Astrocyte of the spinal cord (primary cell): ENCODE measurements at regions not wholly inside any gene's neighbourhood (a gene's known extent, or its start where the extent isn't known, plus 50 kb on each side); places are given as distances from the start of the nearest gene placed in this dataset.
"Not testable (repeated sequence)": the region's sequence is repeated elsewhere in the genome, so short reads cannot be mapped to it uniquely, and the experiment has no call there.

Experiments used
- DNase-seq: peaks from one replicate; pipeline ENCODE4 v3.0.0; 2011; ENCODE audit warnings: low read depth, low spot score
- H3K4me3 ChIP-seq: 2 replicates; pipeline ENCODE4 v1.5.1; 2011; ENCODE audit warnings: low read depth, mild to moderate bottlenecking, low read length, moderate library complexity
- in situ Hi-C: cut with HindIII; loops from 2 replicates; pipeline ENCODE4 v1.10.0; 2017; ENCODE audit warnings: low sequenced_read_pairs
- TF ChIP-seq, protein P1 (sequence below): IDR thresholded peaks from 2 replicates; pipeline ENCODE4 v1.5.1; 2012; ENCODE audit warnings: low read depth, mild to moderate bottlenecking, low read length, inconsistent platforms

DNA sequence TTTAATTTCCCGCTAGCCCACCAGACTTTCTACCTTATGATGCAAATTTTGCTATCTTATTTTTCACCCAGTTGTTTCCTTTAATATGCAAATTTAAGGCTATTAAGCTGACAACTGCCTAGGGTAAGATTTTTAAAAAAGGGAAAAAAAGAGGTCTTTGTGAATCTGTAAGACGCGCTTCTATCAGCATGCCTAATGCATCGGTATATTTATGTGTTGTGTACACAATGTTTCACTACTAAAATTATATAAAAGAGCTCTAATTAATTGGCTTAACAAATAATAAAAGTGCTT lies 386.6 kb downstream of the KIF20B start:
- in situ Hi-C loops, result no loop called here
- no peak overlapping the region for H3K4me3 ChIP-seq
- TF ChIP-seq, protein P1, sequence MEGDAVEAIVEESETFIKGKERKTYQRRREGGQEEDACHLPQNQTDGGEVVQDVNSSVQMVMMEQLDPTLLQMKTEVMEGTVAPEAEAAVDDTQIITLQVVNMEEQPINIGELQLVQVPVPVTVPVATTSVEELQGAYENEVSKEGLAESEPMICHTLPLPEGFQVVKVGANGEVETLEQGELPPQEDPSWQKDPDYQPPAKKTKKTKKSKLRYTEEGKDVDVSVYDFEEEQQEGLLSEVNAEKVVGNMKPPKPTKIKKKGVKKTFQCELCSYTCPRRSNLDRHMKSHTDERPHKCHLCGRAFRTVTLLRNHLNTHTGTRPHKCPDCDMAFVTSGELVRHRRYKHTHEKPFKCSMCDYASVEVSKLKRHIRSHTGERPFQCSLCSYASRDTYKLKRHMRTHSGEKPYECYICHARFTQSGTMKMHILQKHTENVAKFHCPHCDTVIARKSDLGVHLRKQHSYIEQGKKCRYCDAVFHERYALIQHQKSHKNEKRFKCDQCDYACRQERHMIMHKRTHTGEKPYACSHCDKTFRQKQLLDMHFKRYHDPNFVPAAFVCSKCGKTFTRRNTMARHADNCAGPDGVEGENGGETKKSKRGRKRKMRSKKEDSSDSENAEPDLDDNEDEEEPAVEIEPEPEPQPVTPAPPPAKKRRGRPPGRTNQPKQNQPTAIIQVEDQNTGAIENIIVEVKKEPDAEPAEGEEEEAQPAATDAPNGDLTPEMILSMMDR, result no peak
- no peak for DNase-seq

DNA sequence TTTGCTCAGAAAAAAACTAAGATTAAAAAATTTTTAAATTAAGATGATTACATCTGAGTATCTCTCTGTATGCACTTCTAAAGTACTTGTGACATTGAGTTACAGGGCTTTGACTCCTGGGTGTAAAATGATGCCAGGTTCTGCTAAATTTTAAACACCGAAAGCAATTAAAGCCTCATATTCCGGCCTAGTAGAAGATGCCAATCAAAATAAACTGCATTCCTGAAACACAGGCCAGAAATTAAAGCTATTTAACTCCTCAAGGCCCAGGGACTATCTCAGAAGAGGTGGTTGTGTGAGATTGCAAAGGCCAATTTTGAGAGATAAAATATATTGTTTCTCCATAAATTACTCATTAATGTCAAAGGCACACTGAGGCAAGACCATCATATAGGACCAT lies 388.3 kb downstream of the KIF20B start:
- no peak overlapping the region for H3K4me3 ChIP-seq
- no peak for DNase-seq
- in situ Hi-C loops, result no loop called here
- TF ChIP-seq, protein P1, result no peak

DNA sequence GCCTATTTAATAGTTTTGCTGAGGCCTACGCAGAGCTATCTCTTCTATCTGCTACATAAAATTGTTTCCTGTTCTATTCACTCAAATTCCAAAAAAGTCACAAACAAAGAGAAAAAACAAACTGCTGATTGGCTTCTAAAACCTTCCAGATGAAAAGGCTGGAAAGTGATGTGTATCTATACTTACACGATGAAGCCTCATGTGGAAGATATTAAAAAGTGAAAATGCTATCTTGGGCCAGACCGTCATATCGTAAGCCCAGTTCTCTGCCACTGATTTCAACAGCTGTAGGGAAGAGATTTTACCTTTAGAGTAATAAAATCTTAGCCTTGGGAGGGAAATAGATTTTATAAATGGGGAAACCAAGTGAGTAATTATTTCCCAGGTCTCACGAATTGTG lies 394.8 kb downstream of the KIF20B start:
- in situ Hi-C loops, result no loop called here
- no peak overlapping the region for H3K4me3 ChIP-seq
- TF ChIP-seq, protein P1, result no peak
- no peak for DNase-seq

DNA sequence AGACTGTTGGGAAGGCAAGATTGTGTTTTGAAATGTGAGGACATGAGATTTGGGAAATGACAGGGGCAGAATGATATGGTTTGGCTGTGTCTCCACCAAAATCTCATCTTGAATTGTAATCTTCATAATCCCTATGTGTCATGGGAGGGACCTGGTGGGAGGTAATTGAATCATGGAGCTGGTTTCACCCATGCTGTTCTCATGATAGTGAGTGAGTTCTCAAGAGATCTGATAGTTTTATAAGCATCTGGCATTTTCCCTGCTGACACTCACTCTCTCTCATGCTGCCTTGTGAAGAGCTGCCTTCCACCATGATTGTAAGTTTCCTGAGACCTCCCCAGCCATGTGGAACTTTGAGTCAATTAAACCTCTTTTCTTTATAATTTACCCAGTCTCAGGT lies 406.2 kb downstream of the KIF20B start:
- DNase-seq, H3K4me3 ChIP-seq, in situ Hi-C loops: not testable (repeated sequence)

DNA sequence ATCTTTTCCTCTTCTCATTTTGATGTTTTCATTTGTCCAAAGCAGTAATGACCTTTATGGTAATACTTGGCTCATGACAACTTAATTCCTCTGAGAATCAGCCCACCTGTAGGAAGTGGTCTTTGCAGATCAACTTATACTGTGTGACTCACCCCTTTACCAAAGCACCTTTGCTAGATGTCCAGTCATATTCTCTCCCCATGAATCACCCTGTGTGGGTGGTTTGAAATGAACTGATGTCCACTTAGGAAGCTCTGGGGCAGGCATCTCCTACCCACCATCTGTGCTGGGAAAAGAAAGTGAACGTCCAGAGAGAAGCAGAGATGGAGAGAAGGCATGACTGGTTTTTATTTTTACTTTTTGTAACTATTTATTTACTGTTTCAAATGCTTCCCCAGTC lies 410.3 kb downstream of the KIF20B start:
- no peak for DNase-seq
- TF ChIP-seq, protein P1, result no peak
- H3K4me3 ChIP-seq, result no peak overlapping the region
- in situ Hi-C loops, result no loop called here

DNA sequence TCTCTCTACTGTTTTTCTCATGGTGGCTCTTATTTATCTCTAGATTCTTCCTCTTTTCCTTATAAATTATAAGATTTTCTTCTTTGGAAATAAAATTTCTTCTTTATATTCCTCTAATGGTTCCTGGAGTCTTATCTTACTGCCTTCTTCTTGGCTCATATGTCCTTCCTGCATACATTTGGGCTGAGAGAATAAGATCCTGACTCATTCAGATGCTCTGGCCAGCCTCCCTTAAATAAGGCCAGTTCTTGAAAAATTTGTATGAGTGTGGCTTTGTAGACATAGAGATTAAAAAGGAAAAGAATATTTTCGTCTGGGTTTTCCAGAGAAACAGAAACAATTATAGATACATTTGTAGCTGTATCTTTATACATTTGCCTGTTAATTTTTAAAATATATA lies 411.3 kb downstream of the KIF20B start:
- peak; percentile 45 for DNase-seq
- TF ChIP-seq, protein P1, result no peak
- in situ Hi-C loops, result no loop called here
- no peak overlapping the region for H3K4me3 ChIP-seq

DNA sequence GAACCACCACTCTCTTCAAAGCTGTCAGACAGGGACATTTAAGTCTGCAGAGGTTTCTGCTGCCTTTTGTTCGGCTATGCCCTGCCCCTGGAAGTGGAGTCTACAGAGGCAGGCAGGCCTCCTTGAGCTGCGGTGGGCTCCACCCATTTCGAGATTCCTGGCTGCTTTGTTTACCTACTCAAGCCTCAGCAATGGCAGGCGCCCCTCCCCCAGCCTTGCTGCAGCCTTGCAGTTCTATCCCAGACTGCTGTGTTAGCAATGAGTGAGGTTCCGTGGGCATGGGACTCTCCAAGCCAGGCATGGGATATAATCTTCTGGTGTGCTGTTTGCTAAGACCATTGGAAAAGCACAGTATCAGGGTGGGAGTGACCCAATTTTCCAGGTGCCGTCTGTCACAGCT lies 417.2 kb downstream of the KIF20B start:
- DNase-seq, in situ Hi-C loops, H3K4me3 ChIP-seq: not testable (repeated sequence)

DNA sequence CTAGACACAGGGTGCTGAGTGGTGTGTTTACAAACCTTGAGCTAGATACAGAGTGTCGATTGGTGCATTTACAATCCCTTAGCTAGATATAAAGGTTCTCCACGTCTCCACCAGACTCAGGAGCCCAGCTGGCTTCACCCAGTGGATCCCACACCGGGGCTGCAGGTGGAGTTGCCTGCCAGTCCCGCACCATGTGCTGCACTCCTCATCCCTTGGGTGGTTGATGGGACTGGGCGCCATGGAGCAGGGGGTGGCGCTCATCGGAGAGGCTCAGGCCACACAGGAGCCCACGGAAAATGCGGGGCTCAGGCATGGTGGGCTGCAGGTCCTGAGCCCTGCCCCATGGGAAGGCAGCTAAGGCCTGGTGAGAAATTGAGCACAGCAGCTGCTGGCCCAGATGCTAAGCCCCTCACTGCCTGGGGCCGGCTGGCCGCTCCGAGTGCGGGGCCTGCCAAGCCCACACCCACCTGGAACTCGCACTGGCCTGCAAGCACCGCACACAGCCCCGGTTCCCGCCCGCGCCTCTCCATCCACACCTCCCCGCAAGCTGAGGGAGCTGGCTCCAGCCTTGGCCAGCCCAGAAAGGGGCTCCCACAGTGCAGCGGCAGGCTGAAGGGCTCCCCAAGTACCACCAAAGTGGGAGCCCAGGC lies 418.4 kb downstream of the KIF20B start:
- in situ Hi-C loops, H3K4me3 ChIP-seq, DNase-seq: not testable (repeated sequence)
